ENCODE measurements at regions not wholly inside any gene's neighbourhood (a gene's known extent, or its start where the extent isn't known, plus 50 kb on each side); places are given as distances from the start of the nearest gene placed in this dataset.
A peak's percentile ranks its signal among the peaks of the same experiment; 100 is the strongest.

DNA sequence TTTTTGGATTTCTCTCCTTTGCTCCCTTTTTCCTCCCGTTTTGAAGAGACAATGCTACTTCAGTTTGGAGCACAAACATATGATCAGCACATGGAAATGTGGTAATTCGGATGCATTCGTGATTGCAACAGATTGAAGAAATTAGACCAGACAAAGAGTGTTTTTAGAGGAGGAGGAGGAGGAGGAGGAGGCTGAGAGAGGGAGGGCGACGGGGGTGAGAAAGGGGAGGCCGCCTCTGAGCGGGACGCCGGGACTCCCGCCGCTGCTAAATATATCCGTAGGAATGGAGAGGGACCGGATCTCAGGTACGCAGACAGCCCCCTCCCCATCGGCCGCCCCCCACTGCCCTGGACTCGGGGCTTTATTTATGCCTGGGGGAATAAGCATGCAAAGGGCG, 179.3 kb downstream of the SEC14L1 start:
- no peak for DNase-seq (ENCODE audit: low read depth in 2 of 3, low spot score in 1 of 3)

- DNase-seq (ENCODE audit: low read depth in 2 of 3, low spot score in 1 of 3), result no peak
Measured at GRCh38 chr17:77320485-77321256, 179.9 kb downstream of the SEC14L1 start.

GRCh38 chr17:77321649-77322513, 181.1 kb downstream of the SEC14L1 start:
- no peak for DNase-seq (ENCODE audit: low read depth in 2 of 3, low spot score in 1 of 3)

DNA sequence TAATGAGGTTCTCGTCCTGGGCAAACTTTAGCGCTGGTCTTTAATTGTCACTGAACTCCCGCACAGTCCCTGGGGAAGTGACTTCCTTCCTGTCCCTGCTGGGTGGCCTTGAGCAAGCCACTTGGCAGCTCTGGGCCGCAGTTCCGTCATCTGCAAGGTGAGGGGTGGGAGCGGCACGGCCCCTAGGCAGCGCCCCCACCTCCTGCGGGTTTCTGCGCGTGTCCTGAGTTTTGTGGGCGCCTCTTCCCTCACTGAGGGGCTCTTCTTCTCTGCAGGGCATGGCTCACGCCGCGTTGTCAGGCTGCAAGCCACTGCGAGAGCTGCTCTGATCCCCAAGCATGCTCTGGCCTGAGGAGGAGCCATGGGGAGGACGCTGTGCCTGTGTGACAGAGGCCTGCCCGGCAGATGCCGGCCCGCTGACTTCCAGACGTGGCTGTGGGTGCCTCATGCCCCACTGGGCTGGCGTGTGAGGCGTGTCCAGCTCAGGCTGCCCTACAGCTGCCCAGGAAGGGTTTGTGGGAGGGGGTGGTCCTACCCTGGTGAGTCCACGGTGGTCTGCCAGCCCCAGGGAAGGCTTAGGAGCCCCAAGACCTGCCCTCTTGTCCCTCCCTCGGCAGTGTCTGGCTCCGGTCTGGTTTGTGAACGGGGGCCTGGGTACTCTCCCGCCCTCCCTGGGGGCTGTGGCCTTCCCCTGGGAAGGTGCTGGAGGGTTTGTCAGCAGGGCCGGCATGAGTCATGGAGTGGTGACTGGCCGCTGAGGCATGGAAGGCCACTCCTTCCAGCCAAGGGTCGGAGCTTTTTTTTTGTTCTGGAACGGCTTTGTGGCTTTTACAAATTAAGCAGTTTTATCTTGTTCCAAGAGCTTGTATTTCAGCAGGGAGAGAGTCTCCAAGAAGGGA, 182.0 kb downstream of the SEC14L1 start:
- no peak for DNase-seq (ENCODE audit: low read depth in 2 of 3, low spot score in 1 of 3)

- no peak for DNase-seq (ENCODE audit: low read depth in 2 of 3, low spot score in 1 of 3)
Measured at GRCh38 chr17:77323413-77324171, 182.8 kb downstream of the SEC14L1 start.

DNA sequence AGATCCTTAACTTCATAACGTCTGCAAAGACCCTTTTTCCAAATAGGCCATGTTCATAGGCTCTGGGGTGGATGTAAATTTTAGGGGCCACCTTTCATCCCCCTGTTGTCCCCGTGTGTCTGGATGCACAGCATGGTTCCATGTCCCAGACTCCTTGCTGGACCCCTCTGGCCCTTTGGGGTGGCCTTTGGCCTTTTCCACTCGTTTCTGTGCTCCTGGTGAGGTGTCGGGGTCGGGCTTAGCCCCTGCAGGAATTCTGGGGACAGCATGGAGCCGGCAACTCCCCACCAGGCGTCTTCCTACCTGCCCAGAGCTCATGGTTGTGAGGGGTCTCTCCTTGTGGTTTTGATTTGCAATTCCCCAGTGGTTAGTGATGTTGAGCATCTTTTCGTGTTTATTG, 183.5 kb downstream of the SEC14L1 start:
- no peak for DNase-seq (ENCODE audit: low read depth in 2 of 3, low spot score in 1 of 3)

GRCh38 chr17:77325577-77326075, 184.9 kb downstream of the SEC14L1 start:
- DNase-seq (ENCODE audit: low read depth in 2 of 3, low spot score in 1 of 3), result no peak

- no peak for DNase-seq (ENCODE audit: low read depth in 2 of 3, low spot score in 1 of 3)
Measured at GRCh38 chr17:77326076-77326591, 185.4 kb downstream of the SEC14L1 start.

GRCh38 chr17:77326636-77327035, 185.9 kb downstream of the SEC14L1 start:
- DNase-seq (ENCODE audit: low read depth in 2 of 3, low spot score in 1 of 3), result no peak

DNA sequence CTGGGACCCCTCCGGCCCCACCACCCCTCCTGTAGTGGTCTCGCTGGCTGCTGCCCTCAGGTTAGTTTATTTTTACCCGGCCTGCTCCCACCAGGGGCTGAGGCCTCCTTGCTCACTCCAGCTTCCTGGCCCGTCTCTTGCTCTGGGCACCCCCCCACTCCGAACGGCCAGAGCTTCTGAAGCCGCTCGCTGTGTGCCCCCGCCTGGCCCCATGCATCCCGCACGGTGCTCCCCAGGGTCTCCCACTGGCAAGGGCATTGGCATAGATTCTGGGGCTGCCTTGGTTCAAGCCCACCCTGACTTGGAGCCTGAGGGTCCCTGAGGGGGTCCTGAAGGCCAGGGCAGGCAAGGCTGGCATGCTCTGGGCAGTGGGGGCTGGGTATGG, 186.4 kb downstream of the SEC14L1 start:
- no peak for DNase-seq (ENCODE audit: low read depth in 2 of 3, low spot score in 1 of 3)

DNA sequence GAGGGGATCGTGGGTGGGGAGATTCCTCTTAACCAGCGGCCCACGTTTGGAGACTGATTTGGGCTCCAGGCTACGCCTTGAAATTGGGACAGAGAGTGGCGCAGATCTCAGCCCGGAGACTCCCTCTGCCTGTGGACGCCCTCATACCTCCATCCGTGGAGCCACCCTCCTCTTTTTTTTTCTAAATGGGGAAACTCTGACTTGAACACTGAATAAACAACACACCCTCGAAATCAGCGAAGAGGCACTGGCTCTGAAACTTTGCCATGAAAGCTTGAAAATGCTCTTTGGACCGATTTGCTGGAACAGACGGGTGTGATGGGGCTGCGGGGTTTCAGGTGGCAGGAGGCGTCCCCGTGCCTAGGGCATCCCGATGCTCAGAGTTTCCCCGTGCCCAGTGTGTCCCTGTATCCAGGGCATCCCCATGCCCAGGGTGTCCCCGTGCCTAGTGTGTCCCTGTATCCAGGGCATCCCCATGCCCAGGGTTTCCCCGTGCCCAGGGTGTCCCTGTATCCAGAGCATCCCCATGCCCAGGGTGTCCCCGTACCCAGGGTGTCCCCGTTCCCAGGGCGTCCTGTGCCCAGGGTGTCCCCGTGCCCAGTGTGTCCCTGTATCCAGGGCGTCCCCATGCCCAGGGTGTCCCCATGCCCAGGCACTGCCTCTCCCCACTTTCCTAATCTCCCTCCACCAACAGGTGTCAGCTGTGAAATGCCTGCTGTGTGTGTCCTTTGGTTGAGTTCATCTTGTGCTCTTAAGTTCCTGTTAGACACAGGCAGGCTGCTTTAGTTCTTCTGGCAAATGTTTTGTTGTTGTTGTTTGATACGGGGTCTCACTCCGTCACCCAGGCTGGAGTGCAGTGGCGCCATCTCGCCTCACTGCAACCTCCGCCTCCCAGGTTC, 187.0 kb downstream of the SEC14L1 start:
- no peak for DNase-seq (ENCODE audit: low read depth in 2 of 3, low spot score in 1 of 3)

DNA sequence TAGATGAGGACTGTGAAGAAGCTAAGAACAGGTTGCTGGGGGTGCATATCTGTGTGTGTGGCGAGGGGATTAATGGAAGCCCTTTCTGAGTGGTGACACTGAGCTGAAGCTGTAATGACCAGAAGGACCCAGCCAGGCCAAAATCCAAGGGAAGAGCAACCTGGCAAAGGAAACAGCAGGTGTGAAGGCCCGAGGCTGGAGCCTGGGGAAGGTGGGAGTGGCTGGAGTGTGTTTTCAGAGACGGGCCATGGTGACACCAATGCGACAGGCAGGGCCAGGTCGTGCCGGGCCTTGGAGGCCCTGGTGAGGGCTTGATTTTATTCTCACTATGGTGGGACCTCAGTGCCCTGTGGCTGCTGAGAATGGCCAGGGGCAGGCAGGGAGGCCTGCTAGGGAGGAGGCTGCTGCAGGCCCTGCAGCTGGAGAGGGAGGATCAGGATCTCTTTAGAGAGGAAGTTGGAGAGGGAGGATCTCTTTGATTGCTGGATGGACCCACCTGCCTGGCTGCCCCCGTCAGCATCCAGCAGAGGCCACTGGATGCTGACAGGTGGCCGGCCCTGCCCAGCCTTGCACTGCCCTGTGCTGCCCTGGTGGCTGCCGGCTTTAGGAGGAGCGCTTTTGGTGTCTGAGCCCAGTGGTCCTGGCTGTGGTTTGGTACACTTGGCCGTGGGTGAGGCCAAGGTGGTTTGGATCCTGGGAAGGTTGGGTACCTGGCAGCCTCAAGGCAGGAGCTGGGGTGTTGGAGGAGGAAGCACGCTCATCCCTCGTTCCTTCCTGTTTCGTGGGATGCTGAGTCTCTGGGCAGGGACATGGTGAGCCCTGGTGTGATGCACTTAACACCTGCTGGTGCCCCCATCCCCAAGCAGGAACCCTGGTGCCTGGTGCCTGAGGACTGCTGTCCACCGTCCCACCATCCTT, 188.3 kb downstream of the SEC14L1 start:
- no peak for DNase-seq (ENCODE audit: low read depth in 2 of 3, low spot score in 1 of 3)

- DNase-seq (ENCODE audit: low read depth in 2 of 3, low spot score in 1 of 3), result no peak
Measured at GRCh38 chr17:77329741-77330531, 189.2 kb downstream of the SEC14L1 start.

DNA sequence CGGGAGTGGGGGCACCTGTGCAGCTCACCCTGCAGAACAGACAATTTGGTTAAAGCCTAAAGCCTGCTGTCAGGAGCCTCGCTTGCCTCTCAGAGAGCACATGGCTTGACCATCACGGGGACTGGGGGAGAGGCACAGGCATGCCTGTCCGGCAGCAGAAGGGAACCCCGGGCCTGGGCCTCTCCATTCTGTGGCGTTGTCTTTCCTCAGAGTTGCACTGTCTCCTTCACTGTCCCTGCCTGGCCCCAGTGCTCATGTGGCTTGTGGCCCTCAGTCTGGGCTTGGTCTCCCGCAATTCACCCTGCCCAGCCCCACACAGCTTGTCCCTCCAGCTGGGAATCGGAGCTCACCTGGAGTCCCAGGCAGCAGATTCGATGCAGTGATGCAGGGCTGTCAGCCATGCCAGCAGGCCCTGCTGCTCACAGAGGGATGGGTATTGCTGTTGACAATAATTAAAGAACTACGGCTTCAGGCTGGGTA, 189.9 kb downstream of the SEC14L1 start:
- DNase-seq (ENCODE audit: low read depth in 2 of 3, low spot score in 1 of 3), result no peak

GRCh38 chr17:77331301-77331864, 190.6 kb downstream of the SEC14L1 start:
- DNase-seq (ENCODE audit: low read depth in 2 of 3, low spot score in 1 of 3), result peak; percentile 91 to 98 (median 93)

GRCh38 chr17:77332034-77332971, 191.5 kb downstream of the SEC14L1 start:
- no peak for DNase-seq (ENCODE audit: low read depth in 2 of 3, low spot score in 1 of 3)
